MM.1S (cell line): ENCODE measurements at regions not wholly inside any gene's neighbourhood (a gene's known extent, or its start where the extent isn't known, plus 50 kb on each side); places are given as distances from the start of the nearest gene placed in this dataset.

Experiments
- DNase-seq: peaks from one replicate; pipeline ENCODE4 v3.0.0-alpha.2; 2015
- H2AFZ ChIP-seq: fragments of 300-600 bp; sonication (generic); 2 replicates; pipeline ENCODE4 v1.6.0; 2016; ENCODE audit warnings: antibody characterized with exemption, low read length
- H3F3A ChIP-seq: fragments of 300-600 bp; sonication (generic); 2 replicates; pipeline ENCODE4 v1.6.1; 2016; ENCODE audit warnings: mild to moderate bottlenecking, antibody characterized with exemption, low read length, moderate library complexity, mixed read lengths; ENCODE audit not compliant: insufficient read depth
- H3K27ac ChIP-seq: fragments of 300-600 bp; sonication (generic); 2 replicates; pipeline ENCODE4 v1.5.1; 2016; ENCODE audit warnings: mild to moderate bottlenecking, low read length
- H3K27me3 ChIP-seq: fragments of 300-600 bp; sonication (generic); replicated peaks from 2 replicates; pipeline ENCODE4 v1.6.0; 2016; ENCODE audit warnings: low read length; ENCODE audit not compliant: insufficient read depth
- H3K36me3 ChIP-seq: fragments of 300-600 bp; sonication (generic); replicated peaks from 2 replicates; pipeline ENCODE4 v1.6.1; 2016; ENCODE audit warnings: mild to moderate bottlenecking, low read length, mixed read lengths; ENCODE audit not compliant: insufficient read depth
- H3K4me1 ChIP-seq: fragments of 300-600 bp; sonication (generic); 2 replicates; pipeline ENCODE4 v1.6.1; 2016; ENCODE audit warnings: low read length, mixed read lengths
- H3K4me2 ChIP-seq: fragments of 300-600 bp; sonication (generic); 2 replicates; pipeline ENCODE4 v1.6.0; 2016; ENCODE audit warnings: low read depth, low read length
- H3K4me3 ChIP-seq: fragments of 300-600 bp; sonication (generic); 2 replicates; pipeline ENCODE4 v1.5.1; 2016; ENCODE audit warnings: low read length, mixed read lengths
- H3K79me2 ChIP-seq: fragments of 300-600 bp; sonication (generic); 2 replicates; pipeline ENCODE4 v1.6.1; 2016; ENCODE audit warnings: mixed run types, low read length, mixed read lengths
- H3K9ac ChIP-seq: fragments of 300-600 bp; sonication (generic); 2 replicates; pipeline ENCODE4 v1.6.1; 2016; ENCODE audit warnings: low read length, mixed read lengths
- H3K9me2 ChIP-seq: fragments of 300-600 bp; sonication (generic); replicated peaks from 2 replicates; pipeline ENCODE4 v1.6.1; 2016; ENCODE audit warnings: mild to moderate bottlenecking, low read length, mixed read lengths; ENCODE audit not compliant: insufficient read depth
- H3K9me3 ChIP-seq: fragments of 300-600 bp; sonication (generic); replicated peaks from 2 replicates; pipeline ENCODE4 v1.6.1; 2016; ENCODE audit warnings: mild to moderate bottlenecking, low read length, mixed read lengths; ENCODE audit not compliant: insufficient read depth
- H4K20me1 ChIP-seq: fragments of 300-600 bp; sonication (generic); 2 replicates; pipeline ENCODE4 v1.6.1; 2016; ENCODE audit warnings: mild to moderate bottlenecking, low read length, moderate library complexity, mixed read lengths; ENCODE audit not compliant: insufficient read depth
- CTCF ChIP-seq: fragments of 300-600 bp; sonication (generic); IDR thresholded peaks from 2 replicates; pipeline ENCODE4 v1.5.1; 2016; ENCODE audit warnings: antibody characterized with exemption, low read length, mixed read lengths
- EZH2 ChIP-seq: fragments of 300-600 bp; sonication (generic); optimal IDR thresholded peaks from 2 replicates; pipeline ENCODE3; 2017; ENCODE audit warnings: low read depth, mild to moderate bottlenecking, antibody characterized with exemption, low read length, mixed read lengths
- EZH2phosphoT487 ChIP-seq: fragments of 300-600 bp; sonication (generic); IDR thresholded peaks from 2 replicates; pipeline ENCODE4 v1.6.1; 2018; ENCODE audit warnings: antibody characterized with exemption, low read length

GRCh38 chr13:44317752-44318151 is 55.9 kb upstream of the SERP2 start:
- Histone ChIP-seq H3K27me3 (no peaks in the 10 kb centered on the region), H2AFZ (no peak overlapping the region), H3K4me2 (no peak overlapping the region), H3K4me1 (no peaks in the 10 kb centered on the region), H3K9ac (no peak overlapping the region), H3K9me2 (no peaks in the 10 kb centered on the region), H4K20me1 (no peaks in the 10 kb centered on the region), H3K79me2 (no peaks in the 10 kb centered on the region), H3K4me3 (no peak overlapping the region), H3K9me3 (no peaks in the 10 kb centered on the region), H3K36me3 (no peaks in the 10 kb centered on the region), H3F3A (no peaks in the 10 kb centered on the region), H3K27ac (no peak overlapping the region)
- no peak for DNase-seq
- TF ChIP-seq CTCF (no peak), EZH2phosphoT487 (no peak), EZH2 (no peak)

- no peaks in the 10 kb centered on the region for H3K36me3 ChIP-seq
- no peaks in the 10 kb centered on the region for H4K20me1 ChIP-seq
- H3K9me3 ChIP-seq, result no peaks in the 10 kb centered on the region
- no peaks in the 10 kb centered on the region for H3K4me1 ChIP-seq
- H3K9me2 ChIP-seq, result no peaks in the 10 kb centered on the region
- no peaks in the 10 kb centered on the region for H3F3A ChIP-seq
- TF ChIP-seq EZH2 (no peak), CTCF (no peak), EZH2phosphoT487 (no peak)
- no peaks in the 10 kb centered on the region for H3K27me3 ChIP-seq
- H3K27ac ChIP-seq, result no peak overlapping the region
- H3K9ac ChIP-seq, result no peak overlapping the region
- H3K79me2 ChIP-seq, result no peaks in the 10 kb centered on the region
- DNase-seq, result no peak
- H3K4me3 ChIP-seq, result no peak overlapping the region
- H3K4me2 ChIP-seq, result no peak overlapping the region
- H2AFZ ChIP-seq, result no peak overlapping the region
Observed at GRCh38 chr13:44318161-44318560, 55.5 kb upstream of the SERP2 start.

- no peaks in the 10 kb centered on the region for H3K9me3 ChIP-seq
- no peaks in the 10 kb centered on the region for H3K79me2 ChIP-seq
- H4K20me1 ChIP-seq, result no peaks in the 10 kb centered on the region
- H3K36me3 ChIP-seq, result no peaks in the 10 kb centered on the region
- no peaks in the 10 kb centered on the region for H3F3A ChIP-seq
- H3K4me3 ChIP-seq, result no peak overlapping the region
- no peaks in the 10 kb centered on the region for H3K27me3 ChIP-seq
- no peaks in the 10 kb centered on the region for H3K4me1 ChIP-seq
- H3K4me2 ChIP-seq, result no peak overlapping the region
- no peak overlapping the region for H3K9ac ChIP-seq
- no peak overlapping the region for H3K27ac ChIP-seq
- H2AFZ ChIP-seq, result no peak overlapping the region
- no peaks in the 10 kb centered on the region for H3K9me2 ChIP-seq
- no peak for DNase-seq
- no peak for TF ChIP-seq EZH2phosphoT487
- no peak for TF ChIP-seq EZH2
- TF ChIP-seq CTCF, result no peak
Observed at GRCh38 chr13:44320611-44321010, 53.0 kb upstream of the SERP2 start.

- Histone ChIP-seq H3K27me3 (no peaks in the 10 kb centered on the region), H3K36me3 (no peaks in the 10 kb centered on the region), H3K4me3 (no peak overlapping the region), H3K79me2 (no peaks in the 10 kb centered on the region), H3K4me2 (no peak overlapping the region), H3F3A (no peaks in the 10 kb centered on the region), H3K9me3 (no peaks in the 10 kb centered on the region), H2AFZ (no peak overlapping the region), H3K27ac (no peak overlapping the region), H3K9me2 (no peaks in the 10 kb centered on the region), H4K20me1 (no peaks in the 10 kb centered on the region), H3K4me1 (no peaks in the 10 kb centered on the region), H3K9ac (no peak overlapping the region)
- no peak for TF ChIP-seq CTCF
- TF ChIP-seq EZH2, result no peak
- no peak for TF ChIP-seq EZH2phosphoT487
- DNase-seq, result no peak
Observed at GRCh38 chr13:44321961-44322360, 51.7 kb upstream of the SERP2 start.
